NCI-H510A (cell line): ENCODE measurements at regions not wholly inside any gene's neighbourhood (a gene's known extent, or its start where the extent isn't known, plus 50 kb on each side); places are given as distances from the start of the nearest gene placed in this dataset.
"Not testable (repeated sequence)": the region's sequence is repeated elsewhere in the genome, so short reads cannot be mapped to it uniquely, and the experiment has no call there.

Experiments used
- DNase-seq: peaks from one replicate; lab custom pipeline; 2025; lab: John Stamatoyannopoulos, UW

DNA sequence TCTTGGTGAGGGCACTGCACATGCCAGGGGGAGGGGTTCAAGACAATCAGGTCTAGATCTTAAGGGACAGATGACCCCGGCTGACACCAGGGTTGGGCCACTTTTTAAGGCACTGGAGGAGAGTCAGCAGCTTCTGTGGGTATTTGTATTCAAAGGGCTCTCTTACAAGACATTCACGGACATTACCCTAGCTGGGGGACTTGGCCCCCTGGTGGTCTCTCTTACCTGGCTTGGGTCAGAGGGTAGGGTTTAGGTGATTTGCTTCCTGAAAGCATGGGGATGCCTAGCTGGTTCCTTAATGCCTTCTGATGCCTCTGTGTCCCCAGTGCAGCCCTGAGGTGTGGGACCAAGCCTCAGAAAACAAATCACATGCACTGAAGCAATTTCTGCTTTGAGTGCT is 354.7 kb downstream of the CDC5L start:
- no peak for DNase-seq

GRCh38 chr6:44742828-44743372 is 355.4 kb downstream of the CDC5L start:
- no peak for DNase-seq

DNA sequence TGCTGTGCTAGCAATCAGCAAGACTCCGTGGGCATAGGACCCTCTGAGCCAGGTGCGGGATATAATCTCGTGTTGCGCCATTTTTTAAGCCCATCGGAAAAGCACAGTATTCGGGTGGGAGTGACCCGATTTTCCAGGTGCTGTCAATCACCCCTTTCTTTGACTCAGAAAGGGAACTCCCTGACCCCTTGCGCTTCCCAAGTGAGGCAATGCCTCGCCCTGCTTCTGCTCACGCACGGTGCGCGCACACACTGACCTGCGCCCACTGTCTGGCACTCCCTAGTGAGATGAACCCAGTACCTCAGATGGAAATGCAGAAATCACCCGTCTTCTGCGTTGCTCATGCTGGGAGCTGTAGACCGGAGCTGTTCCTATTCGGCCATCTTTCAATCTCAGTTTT is 372.6 kb downstream of the CDC5L start:
- DNase-seq: not testable (repeated sequence)

DNA sequence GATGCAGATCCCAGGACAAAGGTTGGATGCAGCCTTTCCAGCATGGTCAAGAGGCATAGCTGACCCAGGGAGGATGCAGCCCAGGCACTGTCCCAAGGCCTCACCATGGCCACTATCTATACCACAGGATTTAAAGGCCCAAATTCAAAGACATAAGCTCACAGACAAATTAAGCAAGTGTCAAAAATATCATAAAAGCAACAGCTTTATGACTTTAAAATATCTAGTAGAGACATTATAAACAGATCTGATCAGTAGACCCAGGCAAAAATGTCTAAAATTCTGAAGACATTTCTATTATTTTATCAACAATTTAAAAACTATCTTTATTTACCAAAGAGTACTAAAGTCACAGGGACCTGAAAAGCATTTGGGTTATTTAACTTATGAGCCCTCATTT is 373.5 kb downstream of the CDC5L start:
- DNase-seq: no peak

DNA sequence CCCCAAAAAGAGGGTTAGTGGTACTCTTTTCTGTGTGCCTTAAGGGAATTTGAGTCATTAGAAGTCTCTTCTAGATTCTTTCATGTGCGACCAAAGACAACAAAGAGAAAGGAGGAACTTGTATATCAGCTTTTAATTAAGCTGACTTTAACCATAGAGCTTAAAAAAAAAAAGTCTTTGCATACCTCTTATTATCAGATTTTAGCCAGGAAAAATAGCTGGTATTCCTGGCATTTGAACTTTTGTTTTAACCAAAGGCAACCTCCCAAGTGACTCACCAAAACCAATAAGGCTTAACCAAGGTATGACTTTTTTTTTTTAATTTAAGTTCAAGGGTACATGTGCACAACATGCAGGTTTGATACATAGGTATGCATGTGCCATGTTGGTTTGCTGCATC is 375.0 kb downstream of the CDC5L start:
- no peak for DNase-seq

DNA sequence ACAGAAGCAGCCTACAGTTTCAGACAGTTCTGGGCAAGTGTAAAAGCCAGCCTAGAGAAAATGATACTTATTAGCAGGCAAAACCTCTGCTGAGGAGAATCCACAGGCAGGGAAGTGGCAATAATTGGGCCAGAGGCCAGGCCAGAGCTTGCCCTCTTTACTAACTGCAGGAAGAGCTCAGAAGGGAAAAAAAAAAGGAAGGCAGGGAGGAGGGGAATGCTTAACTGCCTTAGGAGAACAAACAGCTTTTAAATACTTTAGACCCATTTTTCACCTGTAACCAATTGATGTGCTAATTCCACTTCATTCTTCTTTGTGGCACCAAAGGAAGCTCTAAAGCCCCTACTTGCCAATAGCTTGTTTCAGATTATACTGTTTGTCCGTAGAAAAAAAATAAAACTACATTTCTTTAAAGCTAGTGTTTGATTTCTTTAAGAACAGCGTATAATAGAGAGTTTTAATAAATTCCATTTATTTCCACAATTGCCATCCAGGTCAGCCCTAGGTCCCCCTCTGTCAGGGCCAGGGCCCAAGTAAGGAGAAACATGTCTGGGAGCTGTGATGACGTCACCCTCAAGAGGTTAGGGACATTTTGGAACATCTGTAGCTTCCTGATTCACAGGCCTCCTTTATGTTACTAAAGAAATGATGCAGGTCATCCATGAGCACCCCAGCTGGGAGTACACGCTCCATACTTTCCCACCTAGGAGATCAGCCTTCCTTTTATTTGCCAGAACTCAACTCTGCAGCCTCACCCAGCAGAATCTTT is 384.3 kb downstream of the CDC5L start:
- no peak for DNase-seq

DNA sequence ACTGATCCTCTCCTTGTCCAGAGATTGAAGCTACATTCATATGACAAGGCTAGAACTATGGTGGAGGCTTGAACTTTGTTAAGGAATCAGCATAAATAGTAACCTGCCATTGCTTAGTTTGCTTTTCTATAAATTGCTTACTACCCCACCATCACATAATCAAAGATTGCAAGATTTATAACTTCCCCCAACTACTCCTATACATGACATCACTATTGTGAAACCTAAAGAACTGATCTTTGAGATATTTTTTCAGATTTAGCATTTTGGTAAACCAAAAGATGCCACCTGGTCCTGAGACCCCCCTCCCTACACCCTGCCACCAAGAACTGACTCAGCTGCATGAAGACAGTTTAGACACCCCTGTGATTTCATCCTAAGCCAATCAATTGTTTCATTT is 385.3 kb downstream of the CDC5L start:
- DNase-seq: no peak

DNA sequence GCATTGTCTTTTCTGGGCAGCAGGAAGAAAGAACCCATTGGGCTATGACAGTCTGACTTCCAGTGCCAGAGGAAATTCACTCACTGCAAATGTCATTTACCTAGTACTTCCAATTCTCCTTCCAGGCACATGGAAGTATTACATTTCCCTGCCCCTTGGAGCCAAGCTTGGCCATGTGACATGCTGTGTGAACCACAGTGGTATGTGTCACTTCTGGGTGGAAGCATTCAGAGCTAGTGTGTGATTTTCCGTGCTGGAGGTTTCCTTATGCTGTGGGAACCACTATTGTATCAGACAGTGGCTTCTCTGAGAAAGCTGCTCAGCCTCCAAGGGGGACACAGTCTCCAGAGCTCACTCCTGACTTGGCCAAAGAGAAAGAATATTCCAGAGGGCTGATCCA is 387.6 kb downstream of the CDC5L start:
- no peak for DNase-seq

- DNase-seq: no peak
These were observed 388.8 kb downstream of the CDC5L start for GRCh38 chr6:44776344-44776743.

DNA sequence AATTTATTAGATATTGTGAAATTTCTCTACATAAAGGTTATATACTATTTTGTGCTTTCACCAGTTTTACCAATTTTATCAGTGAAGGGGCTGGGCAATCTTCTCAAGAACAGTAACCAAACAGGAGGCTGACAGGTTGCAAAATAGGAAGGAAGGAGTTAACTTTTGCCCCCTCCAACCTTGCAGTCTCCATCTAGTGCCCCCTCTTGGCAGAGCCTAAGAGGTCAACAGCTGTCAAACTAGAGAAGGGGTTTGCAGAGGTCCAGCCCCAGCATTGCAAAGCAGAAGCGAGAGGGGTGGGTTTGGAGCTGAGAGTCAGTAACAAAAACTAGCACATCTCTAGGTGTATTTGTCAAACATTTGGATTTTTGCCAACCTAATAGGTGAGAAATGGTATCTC is 391.0 kb downstream of the CDC5L start:
- no peak for DNase-seq
